Stimulated activated CD4-positive, alpha-beta T cell treated with anti-CD3 and anti-CD28 coated beads, TNF-alpha, amount 100 ng/mL, for 1 hour (primary cell): ENCODE measurements at regions not wholly inside any gene's neighbourhood (a gene's known extent, or its start where the extent isn't known, plus 50 kb on each side); places are given as distances from the start of the nearest gene placed in this dataset.

Experiments
- DNase-seq, 3 donors: peaks; one replicate each; pipeline ENCODE4 v3.0.0-alpha.2; 2020; ENCODE audit warnings: low read depth in 3 of 3, low spot score in 1 of 3

DNA sequence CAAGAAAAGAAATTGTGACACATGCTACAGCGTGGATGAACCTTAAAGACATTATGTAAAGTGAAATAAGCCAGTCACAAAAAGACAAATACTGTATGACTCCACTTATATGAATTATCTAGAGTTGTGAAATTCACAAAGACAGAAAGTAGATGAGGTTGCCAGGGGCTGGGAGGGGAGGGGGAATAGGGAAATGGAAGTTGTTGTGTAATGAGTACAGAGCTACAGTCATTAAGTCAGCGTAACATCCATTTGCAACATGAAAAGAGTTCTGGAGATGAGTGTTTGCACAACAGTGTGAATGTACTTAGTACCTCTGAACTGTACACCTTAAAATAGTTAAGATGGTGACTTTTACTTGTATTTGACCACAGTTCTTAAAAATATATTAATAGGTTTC, 112.1 kb upstream of the CDK1 start:
- DNase-seq: no peak

DNA sequence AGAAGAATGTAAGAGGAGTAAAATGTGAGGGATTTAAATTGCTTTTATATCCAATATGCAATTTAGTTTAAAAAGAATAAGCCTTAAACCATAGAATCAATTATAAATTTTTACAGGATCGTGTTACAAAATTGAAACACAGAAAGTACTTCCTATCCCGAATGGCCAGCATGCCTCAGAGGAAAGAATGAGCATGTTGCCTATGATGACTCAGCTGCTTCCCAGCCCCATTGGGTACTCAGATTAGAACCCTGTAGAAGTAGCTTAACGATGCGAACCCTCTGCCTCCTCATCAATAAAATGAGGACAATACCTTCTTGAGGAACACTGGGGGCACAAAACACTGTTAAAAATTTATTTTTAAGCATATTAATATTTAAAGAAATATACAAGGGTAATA, 113.4 kb upstream of the CDK1 start:
- no peak for DNase-seq

GRCh38 chr10:60663850-60664249, 114.4 kb upstream of the CDK1 start:
- no peak for DNase-seq

DNA sequence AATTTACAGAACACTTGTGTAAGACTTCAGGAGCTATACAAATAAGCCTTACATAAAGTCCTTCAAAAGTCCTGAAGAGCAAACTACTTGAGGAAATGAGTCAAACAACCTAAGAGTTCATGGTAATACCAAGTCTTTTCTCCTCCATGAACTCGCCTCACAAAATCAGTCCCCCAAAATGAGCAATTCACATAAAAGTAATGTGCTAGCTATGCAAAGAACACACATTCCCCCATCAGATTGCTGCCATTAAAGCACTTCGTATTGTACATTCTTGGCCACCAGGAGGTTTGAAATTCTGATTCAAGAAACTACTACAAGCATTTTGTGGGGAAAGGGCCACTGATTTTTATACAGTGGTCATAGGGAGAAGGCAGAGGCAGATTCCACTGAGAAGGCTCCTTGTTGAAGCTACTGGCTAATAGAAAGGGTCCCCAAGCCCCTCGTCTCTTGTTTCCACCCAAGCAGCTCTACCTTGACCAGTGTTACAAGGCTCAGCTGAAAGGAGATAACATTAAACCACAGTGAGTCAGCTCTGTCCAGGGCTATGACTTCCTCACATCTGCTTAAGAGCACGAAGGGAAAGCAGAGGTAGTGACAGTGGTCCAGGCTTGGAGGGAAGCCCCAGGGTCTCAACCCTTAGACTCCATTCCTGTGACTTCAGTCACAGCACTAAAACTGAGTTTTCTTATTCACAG, 115.2 kb upstream of the CDK1 start:
- DNase-seq: no peak

GRCh38 chr10:60661637-60662036, 116.6 kb upstream of the CDK1 start:
- DNase-seq: no peak

- DNase-seq: no peak
Measured at GRCh38 chr10:60660625-60661024, 117.7 kb upstream of the CDK1 start.

GRCh38 chr10:60654813-60655464, 123.3 kb upstream of the CDK1 start:
- no peak for DNase-seq

DNA sequence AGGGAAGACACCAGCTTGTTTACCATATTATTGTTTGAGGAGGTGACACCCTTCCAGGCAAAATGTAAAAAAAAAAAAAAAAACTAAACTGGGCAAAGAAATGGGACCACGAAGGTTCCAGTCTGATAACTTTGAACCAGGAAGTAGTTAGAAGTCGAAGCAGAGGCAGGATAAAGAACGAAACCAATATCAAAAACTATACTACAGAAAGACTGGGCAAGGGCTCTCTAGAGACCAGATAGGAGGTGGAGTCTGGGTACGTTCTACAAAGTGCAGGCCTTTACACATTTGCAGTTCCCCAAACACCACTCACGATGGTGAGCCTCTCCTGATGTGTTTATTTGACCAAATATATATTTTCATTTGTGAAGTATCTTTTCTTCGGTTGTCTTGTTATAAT, 125.7 kb upstream of the CDK1 start:
- no peak for DNase-seq

GRCh38 chr10:60650378-60650800, 127.9 kb upstream of the CDK1 start:
- no peak for DNase-seq

GRCh38 chr10:60649485-60650377, 128.5 kb upstream of the CDK1 start:
- DNase-seq: no peak

GRCh38 chr10:60648761-60649160, 129.5 kb upstream of the CDK1 start:
- no peak for DNase-seq

DNA sequence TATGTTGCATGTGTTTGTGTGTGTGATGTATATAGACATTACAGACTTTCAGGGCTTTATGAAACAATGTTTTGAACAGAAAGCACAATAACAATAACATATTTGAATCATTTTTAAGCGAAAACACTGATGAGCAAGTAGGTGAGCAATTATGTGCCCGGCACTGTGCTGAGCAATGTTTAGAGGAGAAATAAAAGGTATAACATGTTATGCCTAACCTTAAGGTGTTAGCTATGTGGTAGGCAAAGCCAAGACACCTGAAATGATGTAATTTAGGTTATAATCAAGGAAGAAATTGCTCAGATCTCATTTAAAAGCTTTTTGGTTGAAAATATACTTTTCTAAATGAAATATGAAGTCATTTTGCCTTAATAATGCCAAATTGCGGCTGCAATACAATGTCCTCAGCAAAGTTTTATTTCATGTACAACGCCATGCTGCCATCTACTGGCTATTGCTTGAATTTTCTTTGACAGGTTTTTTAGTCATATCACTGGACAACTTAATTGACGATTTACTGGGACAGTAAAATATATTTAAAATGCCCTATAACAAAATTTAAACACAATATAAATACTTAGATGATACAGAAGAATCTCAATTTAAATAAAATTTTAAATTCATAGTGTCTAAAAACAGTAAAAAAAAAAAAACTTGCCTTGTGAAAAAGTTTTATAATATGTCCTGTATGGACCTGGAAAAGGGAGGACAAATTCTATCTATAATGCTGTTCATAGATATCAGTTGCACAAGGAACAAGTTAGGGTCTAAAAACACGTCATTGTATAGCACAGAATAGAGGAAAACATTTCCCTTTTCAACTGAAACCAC, 131.1 kb upstream of the CDK1 start:
- DNase-seq: peak in 1 of 3 donors; percentile 5

DNA sequence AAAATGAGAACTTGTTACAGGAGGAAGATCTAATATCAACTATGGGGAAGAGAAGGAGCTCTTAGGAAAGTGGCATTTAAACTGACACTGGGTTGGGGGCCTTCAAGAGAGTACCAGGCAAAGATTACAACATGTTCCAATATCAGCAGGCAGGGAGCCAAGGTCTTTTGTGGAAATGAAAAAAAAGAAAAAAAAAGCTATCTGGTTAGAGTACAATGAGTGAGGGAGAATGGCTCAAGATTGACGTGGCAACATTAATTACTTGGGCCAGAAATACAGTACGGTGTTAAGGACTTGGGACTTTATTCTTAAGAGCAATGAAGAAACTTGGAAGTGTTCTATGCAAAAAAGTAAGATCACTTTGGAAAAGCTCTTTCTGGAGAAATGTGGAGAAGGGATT, 132.3 kb upstream of the CDK1 start:
- no peak for DNase-seq

- DNase-seq: no peak
Measured at GRCh38 chr10:60644436-60645130, 133.7 kb upstream of the CDK1 start.

DNA sequence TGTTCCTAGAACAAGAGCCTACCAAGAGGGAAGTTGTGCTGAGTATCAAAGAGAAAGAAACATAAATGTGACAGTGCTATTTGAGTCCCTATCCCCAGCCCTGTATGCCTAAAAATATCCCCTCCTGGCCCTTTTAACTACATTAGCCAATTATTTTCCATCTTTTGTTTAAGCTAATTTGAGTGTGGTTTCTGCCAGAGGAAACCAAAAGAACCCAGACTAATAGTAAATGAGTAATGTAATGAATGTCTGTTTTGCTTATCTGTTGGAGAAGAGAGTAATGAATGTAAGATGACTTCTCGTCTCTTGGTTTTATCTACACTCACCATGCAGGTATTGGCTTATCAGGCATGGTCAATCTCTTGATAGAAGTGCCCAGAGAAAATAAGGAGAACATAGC, 134.4 kb upstream of the CDK1 start:
- DNase-seq: no peak

DNA sequence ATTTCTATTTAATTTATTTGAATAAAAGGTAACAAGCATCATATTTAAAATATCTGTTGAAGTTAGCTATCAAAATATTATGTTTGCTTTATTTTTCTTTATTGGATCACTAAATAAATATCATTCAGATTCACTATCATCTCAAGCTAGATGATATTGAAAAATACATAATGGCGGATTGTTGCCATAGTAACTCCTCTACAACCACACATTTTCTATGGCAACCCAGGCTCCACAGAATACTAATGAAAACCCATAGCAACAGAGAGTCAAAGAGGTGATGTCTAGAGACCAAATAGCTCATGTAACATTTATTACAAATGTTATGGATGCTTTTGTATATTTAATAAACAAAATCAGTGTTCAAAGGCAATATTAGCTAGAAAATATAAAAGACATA, 148.9 kb upstream of the CDK1 start:
- DNase-seq: no peak

DNA sequence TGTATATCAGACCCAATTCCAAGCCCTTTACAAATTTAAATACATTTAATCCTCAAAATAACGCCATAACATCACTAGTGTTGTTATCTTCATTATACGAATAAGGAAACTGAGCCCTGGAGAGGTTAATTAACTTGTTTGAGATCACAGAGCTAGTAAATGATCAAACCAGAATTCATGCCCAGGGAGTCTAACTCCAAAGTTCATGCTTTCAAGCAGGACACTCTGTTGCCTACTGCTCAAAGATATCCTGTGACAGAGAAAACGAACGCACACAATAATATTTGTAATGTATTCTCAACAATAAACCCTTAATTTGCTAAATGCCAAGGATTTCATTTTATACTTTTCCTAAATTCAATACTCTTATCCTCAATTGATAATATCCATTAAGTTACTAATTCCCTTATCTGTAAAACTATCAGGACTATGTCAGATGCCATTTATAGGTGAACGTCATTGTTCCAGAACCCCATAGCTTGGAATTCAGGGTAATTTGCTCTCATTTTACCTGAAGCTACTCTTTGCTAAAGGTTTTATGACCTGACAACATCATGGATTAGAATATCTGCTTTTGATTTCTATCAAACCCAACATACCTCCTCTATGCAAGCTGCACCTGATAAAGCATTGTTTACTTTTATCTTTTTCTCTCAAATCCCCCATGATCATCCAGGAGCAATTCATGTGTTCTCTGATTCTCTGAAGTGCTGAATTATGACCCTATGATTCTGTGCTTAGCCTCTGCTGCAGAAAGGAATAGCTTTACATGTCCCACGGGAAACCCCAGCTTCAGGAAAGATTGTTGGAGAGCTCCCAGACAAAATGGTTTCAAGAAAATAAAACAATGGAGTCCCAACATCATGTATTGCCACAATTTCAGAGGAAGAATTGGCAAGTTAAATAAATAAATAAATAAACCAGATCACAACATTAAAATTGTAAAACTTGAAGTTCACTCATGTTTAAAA, 150.2 kb upstream of the CDK1 start:
- DNase-seq: no peak

GRCh38 chr10:60626037-60626436, 152.2 kb upstream of the CDK1 start:
- DNase-seq: no peak

- DNase-seq: no peak
Measured at GRCh38 chr10:60623627-60624026, 154.7 kb upstream of the CDK1 start.
